ENCODE measurements at regions not wholly inside any gene's neighbourhood (a gene's known extent, or its start where the extent isn't known, plus 50 kb on each side); places are given as distances from the start of the nearest gene placed in this dataset.

GRCh38 chr1:60974524-60975372 lies 107.6 kb upstream of the NFIA start:
- H3K4me3 ChIP-seq (ENCODE audit: insufficient read depth, low read depth, low read length): no peak overlapping the region
- H3K27me3 ChIP-seq (ENCODE audit: control insufficient read depth, insufficient read depth, low read length): no peaks in the 10 kb centered on the region
- peak; percentile 22 for DNase-seq
- H3K36me3 ChIP-seq (replicated peaks; ENCODE audit: control insufficient read depth, insufficient read depth, low read length): no peaks in the 10 kb centered on the region

DNA sequence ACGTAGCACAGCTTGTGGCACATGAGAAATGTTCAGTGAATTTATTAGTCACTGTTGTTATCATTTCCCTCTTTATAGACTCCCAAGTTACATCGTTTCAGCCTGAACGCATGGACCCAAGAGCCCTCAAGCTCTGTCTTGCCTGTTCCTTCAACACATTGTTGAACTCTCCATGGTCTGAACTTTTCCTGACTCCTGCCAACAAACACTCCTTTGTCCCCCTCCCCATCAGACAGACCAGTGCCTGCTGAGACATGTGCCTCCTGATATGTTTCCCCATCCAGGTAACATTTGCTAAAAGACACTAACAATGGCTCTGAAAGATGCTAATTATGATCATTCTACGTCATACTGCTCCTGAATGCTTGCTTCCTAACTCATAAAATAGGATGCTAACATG lies 108.7 kb upstream of the NFIA start:
- no peak for DNase-seq
- no peaks in the 10 kb centered on the region for H3K36me3 ChIP-seq (replicated peaks; ENCODE audit: control insufficient read depth, insufficient read depth, low read length)
- H3K4me3 ChIP-seq (ENCODE audit: insufficient read depth, low read depth, low read length): no peak overlapping the region
- H3K27me3 ChIP-seq (ENCODE audit: control insufficient read depth, insufficient read depth, low read length): no peaks in the 10 kb centered on the region

DNA sequence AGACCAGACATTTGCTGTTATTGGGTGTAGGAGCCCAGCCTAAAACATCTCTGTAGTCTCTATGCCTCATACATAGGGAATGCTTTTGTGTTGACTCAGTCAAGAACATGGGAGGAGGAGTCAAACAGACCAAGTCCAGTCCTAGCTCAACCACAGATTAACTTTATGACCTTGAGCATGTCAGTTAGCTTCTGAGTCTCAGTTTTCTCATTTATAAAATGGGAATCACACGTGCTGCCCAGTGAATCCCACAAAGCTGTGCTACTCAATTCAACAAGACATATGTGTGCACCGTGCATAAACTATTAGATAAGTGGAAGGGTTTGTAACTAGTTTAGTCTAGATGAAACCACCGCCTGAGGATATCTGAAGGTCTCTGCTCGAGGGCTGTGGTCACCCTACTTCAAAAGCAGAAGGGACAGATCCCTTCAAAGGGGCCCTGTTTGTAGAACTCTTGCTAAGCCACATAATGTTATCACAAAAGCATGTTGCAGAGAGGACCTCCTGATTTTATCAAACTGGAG lies 109.5 kb upstream of the NFIA start:
- Histone ChIP-seq H3K27me3 (ENCODE audit: control insufficient read depth, insufficient read depth, low read length) (no peaks in the 10 kb centered on the region), H3K4me3 (ENCODE audit: insufficient read depth, low read depth, low read length) (no peak overlapping the region), H3K36me3 (replicated peaks; ENCODE audit: control insufficient read depth, insufficient read depth, low read length) (no peaks in the 10 kb centered on the region)
- DNase-seq: no peak

DNA sequence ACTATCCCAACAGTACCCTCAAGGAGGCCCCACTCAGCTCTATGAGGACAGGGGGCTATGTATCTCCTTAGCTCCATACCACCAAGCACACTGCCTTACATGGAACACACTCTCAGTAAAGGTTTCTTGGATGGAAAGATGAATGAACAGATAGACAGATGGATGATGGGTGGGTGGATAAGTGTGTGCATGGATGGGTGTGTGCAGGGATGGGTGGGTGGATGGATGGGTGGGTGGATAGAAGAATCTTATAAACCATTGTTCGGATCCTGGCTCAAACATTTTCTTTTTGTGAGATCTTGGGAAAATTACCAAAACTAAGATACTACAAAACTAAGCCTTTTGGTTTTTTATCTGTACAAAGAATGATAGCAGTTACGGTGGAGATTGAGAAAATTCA lies 111.0 kb upstream of the NFIA start:
- Histone ChIP-seq H3K27me3 (ENCODE audit: control insufficient read depth, insufficient read depth, low read length) (no peaks in the 10 kb centered on the region), H3K36me3 (replicated peaks; ENCODE audit: control insufficient read depth, insufficient read depth, low read length) (no peaks in the 10 kb centered on the region), H3K4me3 (ENCODE audit: insufficient read depth, low read depth, low read length) (no peak overlapping the region)
- DNase-seq: no peak

GRCh38 chr1:60969971-60970509 lies 112.3 kb upstream of the NFIA start:
- no peaks in the 10 kb centered on the region for H3K36me3 ChIP-seq (replicated peaks; ENCODE audit: control insufficient read depth, insufficient read depth, low read length)
- no peaks in the 10 kb centered on the region for H3K27me3 ChIP-seq (ENCODE audit: control insufficient read depth, insufficient read depth, low read length)
- peak; percentile 26 for DNase-seq
- H3K4me3 ChIP-seq (ENCODE audit: insufficient read depth, low read depth, low read length): no peak overlapping the region

DNA sequence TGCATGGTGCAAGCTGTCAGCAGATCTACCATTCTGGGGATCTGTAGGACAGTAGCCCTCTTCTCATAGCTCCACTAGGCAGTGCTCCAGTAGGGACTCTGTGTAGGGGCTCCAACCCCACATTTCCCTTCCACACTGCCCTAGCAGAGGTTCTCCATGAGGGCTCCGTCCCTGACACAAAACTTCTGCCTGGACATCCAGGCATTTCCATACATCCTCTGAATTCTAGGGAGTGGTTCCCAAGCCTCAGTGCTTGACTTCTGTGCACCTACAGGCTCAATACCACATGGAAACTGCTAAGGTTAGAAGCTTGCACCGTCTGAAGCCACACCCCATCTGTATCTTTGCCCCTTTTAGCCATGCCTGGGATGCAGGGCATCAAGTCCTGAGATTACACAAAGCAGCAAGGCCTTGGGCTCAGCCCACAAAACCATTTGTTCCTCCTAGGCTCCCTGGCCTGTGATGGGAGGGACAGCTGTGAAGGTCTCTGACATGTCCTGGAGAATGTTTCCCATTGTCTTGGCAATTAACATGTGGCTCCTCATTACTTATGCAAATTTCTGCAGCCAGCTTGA lies 117.0 kb upstream of the NFIA start:
- Histone ChIP-seq H3K27me3 (ENCODE audit: control insufficient read depth, insufficient read depth, low read length) (no peaks in the 10 kb centered on the region), H3K36me3 (replicated peaks; ENCODE audit: control insufficient read depth, insufficient read depth, low read length) (no peaks in the 10 kb centered on the region), H3K4me3 (ENCODE audit: insufficient read depth, low read depth, low read length) (no peak overlapping the region)
- no peak for DNase-seq

DNA sequence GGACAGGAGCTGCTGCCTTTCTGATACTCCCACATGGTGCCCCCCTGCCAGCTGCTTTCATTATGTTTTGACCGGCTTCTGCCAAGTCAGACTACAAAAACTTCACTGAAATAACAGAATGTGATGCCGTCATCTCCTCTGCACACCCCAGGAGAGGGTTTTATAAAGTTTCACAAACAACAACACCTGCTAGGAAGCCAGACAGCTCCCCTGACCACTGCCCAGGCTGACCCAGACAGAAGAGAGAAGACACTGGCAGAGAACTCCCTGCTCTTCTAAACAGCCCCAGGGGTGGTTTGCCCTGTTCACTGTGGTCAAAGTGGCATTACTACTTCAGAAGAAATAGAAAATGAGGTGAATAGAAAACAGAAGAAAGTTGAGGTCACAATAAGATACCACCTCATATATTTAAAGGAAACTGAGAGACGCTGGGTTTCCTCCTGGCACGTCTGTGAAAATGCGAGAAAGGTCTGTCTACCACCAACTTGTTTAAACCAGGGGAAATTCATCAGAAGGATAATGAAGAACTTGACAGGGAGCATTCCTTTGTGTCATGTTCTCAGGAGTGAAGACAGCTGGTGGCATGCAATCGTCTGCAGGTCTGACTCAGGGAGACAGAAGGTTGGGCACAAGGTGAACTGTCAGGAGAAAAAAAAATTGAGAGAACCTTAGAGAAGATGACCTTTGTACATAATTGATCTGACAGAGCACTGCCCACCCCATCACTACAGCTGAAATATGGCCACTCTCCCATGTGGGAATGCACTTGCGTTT lies 119.0 kb upstream of the NFIA start:
- Histone ChIP-seq H3K4me3 (ENCODE audit: insufficient read depth, low read depth, low read length) (no peak overlapping the region), H3K36me3 (replicated peaks; ENCODE audit: control insufficient read depth, insufficient read depth, low read length) (no peaks in the 10 kb centered on the region), H3K27me3 (ENCODE audit: control insufficient read depth, insufficient read depth, low read length) (no peaks in the 10 kb centered on the region)
- no peak for DNase-seq

GRCh38 chr1:60960891-60961461 lies 121.4 kb upstream of the NFIA start:
- DNase-seq: no peak
- no peaks in the 10 kb centered on the region for H3K27me3 ChIP-seq (ENCODE audit: control insufficient read depth, insufficient read depth, low read length)
- no peaks in the 10 kb centered on the region for H3K36me3 ChIP-seq (replicated peaks; ENCODE audit: control insufficient read depth, insufficient read depth, low read length)
- no peak overlapping the region for H3K4me3 ChIP-seq (ENCODE audit: insufficient read depth, low read depth, low read length)

GRCh38 chr1:60959701-60960100 lies 122.7 kb upstream of the NFIA start:
- DNase-seq: no peak
- H3K4me3 ChIP-seq (ENCODE audit: insufficient read depth, low read depth, low read length): no peak overlapping the region
- no peaks in the 10 kb centered on the region for H3K27me3 ChIP-seq (ENCODE audit: control insufficient read depth, insufficient read depth, low read length)
- no peaks in the 10 kb centered on the region for H3K36me3 ChIP-seq (replicated peaks; ENCODE audit: control insufficient read depth, insufficient read depth, low read length)

GRCh38 chr1:60958001-60958400 lies 124.4 kb upstream of the NFIA start:
- no peaks in the 10 kb centered on the region for H3K36me3 ChIP-seq (replicated peaks; ENCODE audit: control insufficient read depth, insufficient read depth, low read length)
- H3K4me3 ChIP-seq (ENCODE audit: insufficient read depth, low read depth, low read length): no peak overlapping the region
- H3K27me3 ChIP-seq (ENCODE audit: control insufficient read depth, insufficient read depth, low read length): no peaks in the 10 kb centered on the region
- no peak for DNase-seq

- Histone ChIP-seq H3K27me3 (ENCODE audit: control insufficient read depth, insufficient read depth, low read length) (no peaks in the 10 kb centered on the region), H3K4me3 (ENCODE audit: insufficient read depth, low read depth, low read length) (no peak overlapping the region), H3K36me3 (replicated peaks; ENCODE audit: control insufficient read depth, insufficient read depth, low read length) (no peaks in the 10 kb centered on the region)
- no peak for DNase-seq
These were observed 125.8 kb upstream of the NFIA start for GRCh38 chr1:60956520-60956919.

DNA sequence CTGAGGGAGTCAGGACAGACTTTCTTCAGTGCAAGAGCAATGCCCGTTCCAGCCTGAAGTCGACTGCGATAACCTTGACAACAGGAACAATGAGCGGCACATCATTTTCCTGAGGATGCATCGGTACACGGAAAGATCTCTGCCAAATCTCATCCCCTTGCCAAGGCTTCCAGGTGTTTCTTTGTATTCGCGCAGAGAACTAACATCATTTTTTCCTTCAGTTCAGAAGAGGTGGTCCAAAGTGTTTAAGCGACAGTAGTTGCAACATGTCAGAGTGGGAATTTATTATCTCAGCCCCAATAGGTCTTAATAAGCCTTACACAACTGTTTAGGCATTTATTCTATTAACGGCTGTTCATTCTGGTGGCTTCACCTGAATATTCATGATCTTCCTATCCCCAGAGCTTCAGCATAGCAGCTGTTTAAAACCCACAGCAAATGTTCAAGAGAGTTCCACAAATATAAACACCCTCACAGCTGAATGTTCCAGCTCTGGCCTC lies 129.7 kb upstream of the NFIA start:
- DNase-seq: no peak
- no peaks in the 10 kb centered on the region for H3K27me3 ChIP-seq (ENCODE audit: control insufficient read depth, insufficient read depth, low read length)
- no peaks in the 10 kb centered on the region for H3K36me3 ChIP-seq (replicated peaks; ENCODE audit: control insufficient read depth, insufficient read depth, low read length)
- no peak overlapping the region for H3K4me3 ChIP-seq (ENCODE audit: insufficient read depth, low read depth, low read length)

- no peak for DNase-seq
- Histone ChIP-seq H3K27me3 (ENCODE audit: control insufficient read depth, insufficient read depth, low read length) (no peaks in the 10 kb centered on the region), H3K36me3 (replicated peaks; ENCODE audit: control insufficient read depth, insufficient read depth, low read length) (no peaks in the 10 kb centered on the region), H3K4me3 (ENCODE audit: insufficient read depth, low read depth, low read length) (no peak overlapping the region)
These were observed 131.9 kb upstream of the NFIA start for GRCh38 chr1:60950224-60951063.

Data from H7 (cell line).